MM.1S (cell line): ENCODE measurements at regions not wholly inside any gene's neighbourhood (a gene's known extent, or its start where the extent isn't known, plus 50 kb on each side); places are given as distances from the start of the nearest gene placed in this dataset.

Experiments used
- EZH2 ChIP-seq: fragments of 300-600 bp; sonication (generic); optimal IDR thresholded peaks from 2 replicates; pipeline ENCODE3; 2017; ENCODE audit warnings: low read depth, mild to moderate bottlenecking, antibody characterized with exemption, low read length, mixed read lengths
- EZH2phosphoT487 ChIP-seq: fragments of 300-600 bp; sonication (generic); IDR thresholded peaks from 2 replicates; pipeline ENCODE4 v1.6.1; 2018; ENCODE audit warnings: antibody characterized with exemption, low read length
- TF ChIP-seq, protein P1 (sequence below): fragments of 300-600 bp; sonication (generic); IDR thresholded peaks from 2 replicates; pipeline ENCODE4 v1.5.1; 2016; ENCODE audit warnings: antibody characterized with exemption, low read length, mixed read lengths

- TF ChIP-seq, protein P1, sequence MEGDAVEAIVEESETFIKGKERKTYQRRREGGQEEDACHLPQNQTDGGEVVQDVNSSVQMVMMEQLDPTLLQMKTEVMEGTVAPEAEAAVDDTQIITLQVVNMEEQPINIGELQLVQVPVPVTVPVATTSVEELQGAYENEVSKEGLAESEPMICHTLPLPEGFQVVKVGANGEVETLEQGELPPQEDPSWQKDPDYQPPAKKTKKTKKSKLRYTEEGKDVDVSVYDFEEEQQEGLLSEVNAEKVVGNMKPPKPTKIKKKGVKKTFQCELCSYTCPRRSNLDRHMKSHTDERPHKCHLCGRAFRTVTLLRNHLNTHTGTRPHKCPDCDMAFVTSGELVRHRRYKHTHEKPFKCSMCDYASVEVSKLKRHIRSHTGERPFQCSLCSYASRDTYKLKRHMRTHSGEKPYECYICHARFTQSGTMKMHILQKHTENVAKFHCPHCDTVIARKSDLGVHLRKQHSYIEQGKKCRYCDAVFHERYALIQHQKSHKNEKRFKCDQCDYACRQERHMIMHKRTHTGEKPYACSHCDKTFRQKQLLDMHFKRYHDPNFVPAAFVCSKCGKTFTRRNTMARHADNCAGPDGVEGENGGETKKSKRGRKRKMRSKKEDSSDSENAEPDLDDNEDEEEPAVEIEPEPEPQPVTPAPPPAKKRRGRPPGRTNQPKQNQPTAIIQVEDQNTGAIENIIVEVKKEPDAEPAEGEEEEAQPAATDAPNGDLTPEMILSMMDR = no peak
- TF ChIP-seq EZH2phosphoT487 (no peak), EZH2 (no peak)
These were observed 376.9 kb upstream of the KCNN2 start for GRCh38 chr5:113984928-113985327.
